Fibroblast of villous mesenchyme (primary cell): ENCODE measurements at regions not wholly inside any gene's neighbourhood (a gene's known extent, or its start where the extent isn't known, plus 50 kb on each side); places are given as distances from the start of the nearest gene placed in this dataset.

Experiments
- DNase-seq: peaks from one replicate; pipeline ENCODE4 v3.0.0-alpha.2; 2010; ENCODE audit warnings: low read depth
- H3K4me3 ChIP-seq: 2 replicates; pipeline ENCODE4 v1.5.1; 2011; ENCODE audit warnings: low read depth, mild to moderate bottlenecking, low read length
- TF ChIP-seq, protein P1 (sequence below): IDR thresholded peaks from 2 replicates; pipeline ENCODE4 v1.5.1; 2012; ENCODE audit warnings: low read depth, mild to moderate bottlenecking, low read length; ENCODE audit not compliant: insufficient read depth

DNA sequence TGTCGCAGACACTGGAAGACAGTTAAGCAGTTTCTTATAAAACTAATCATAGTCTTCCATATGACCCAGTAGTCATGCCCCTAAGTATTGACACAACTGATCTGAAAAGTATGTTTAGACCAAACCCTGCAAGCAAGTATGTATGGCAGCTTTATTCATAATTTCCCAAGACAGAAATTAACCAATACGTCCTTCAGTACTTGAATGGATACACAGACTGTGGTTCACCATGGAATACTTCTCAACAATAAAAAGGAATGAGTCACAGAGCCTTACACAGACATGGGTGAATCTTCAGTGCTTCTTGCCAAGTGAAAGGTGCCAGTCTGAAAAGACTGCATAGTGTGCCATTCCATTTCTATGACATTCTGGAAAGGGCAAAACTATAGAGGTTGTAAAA, 50.2 kb upstream of the AKR1E2 start:
- no peak overlapping the region for H3K4me3 ChIP-seq
- peak; percentile 67 for DNase-seq
- TF ChIP-seq, protein P1, sequence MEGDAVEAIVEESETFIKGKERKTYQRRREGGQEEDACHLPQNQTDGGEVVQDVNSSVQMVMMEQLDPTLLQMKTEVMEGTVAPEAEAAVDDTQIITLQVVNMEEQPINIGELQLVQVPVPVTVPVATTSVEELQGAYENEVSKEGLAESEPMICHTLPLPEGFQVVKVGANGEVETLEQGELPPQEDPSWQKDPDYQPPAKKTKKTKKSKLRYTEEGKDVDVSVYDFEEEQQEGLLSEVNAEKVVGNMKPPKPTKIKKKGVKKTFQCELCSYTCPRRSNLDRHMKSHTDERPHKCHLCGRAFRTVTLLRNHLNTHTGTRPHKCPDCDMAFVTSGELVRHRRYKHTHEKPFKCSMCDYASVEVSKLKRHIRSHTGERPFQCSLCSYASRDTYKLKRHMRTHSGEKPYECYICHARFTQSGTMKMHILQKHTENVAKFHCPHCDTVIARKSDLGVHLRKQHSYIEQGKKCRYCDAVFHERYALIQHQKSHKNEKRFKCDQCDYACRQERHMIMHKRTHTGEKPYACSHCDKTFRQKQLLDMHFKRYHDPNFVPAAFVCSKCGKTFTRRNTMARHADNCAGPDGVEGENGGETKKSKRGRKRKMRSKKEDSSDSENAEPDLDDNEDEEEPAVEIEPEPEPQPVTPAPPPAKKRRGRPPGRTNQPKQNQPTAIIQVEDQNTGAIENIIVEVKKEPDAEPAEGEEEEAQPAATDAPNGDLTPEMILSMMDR = no peak

DNA sequence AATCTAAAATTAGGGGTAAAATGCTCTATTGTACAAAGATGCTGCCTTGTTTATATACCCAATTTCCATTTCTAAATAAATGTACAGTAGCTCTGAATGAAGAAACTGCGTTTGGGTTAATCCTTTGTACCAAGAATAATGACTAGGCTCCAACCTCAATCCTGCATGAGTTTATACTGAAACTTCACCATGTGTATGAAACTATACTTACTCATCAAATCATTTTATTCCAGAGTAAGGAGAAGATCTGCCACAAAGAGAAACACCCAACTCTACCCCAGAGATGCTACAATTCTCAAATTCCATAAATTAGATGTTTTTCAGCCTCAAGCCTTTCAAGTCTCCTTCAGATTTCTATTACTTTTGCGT, 53.8 kb upstream of the AKR1E2 start:
- no peak for DNase-seq
- H3K4me3 ChIP-seq = no peak overlapping the region
- TF ChIP-seq, protein P1 = no peak

GRCh38 chr10:4771554-4772201, 54.3 kb upstream of the AKR1E2 start:
- no peak overlapping the region for H3K4me3 ChIP-seq
- TF ChIP-seq, protein P1 = no peak
- DNase-seq = peak; percentile 20

GRCh38 chr10:4770801-4771553, 55.0 kb upstream of the AKR1E2 start:
- peak; percentile 92 for DNase-seq
- H3K4me3 ChIP-seq = no peak overlapping the region
- TF ChIP-seq, protein P1 = peak; percentile 32

DNA sequence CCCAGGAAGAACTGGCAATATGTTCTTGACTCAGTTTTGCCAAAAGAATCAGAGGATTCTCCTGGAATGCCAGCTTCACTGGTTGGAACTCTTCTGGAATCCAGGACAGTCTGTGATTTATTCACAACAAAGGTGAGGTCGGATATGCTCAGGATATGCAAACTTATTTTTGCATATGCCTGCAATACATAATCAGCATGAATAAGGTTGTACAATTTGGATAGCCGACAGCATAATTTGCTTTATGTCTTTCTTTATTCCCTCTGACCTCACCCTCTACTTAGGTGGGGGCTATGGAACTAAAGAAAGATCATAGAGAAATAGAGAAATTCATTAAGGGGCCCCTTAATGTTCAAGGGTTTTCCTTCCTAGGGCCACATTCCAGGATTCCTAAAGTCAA, 57.6 kb upstream of the AKR1E2 start:
- TF ChIP-seq, protein P1 = no peak
- H3K4me3 ChIP-seq = no peak overlapping the region
- no peak for DNase-seq

GRCh38 chr10:4767033-4767814, 58.8 kb upstream of the AKR1E2 start:
- TF ChIP-seq, protein P1 = peak; percentile 77
- peak; percentile 68 for DNase-seq

More at GRCh38 chr10:4767033-4767814, 58.8 kb upstream of the AKR1E2 start:
- H3K4me3 ChIP-seq = no peak overlapping the region
